HG03108 (cell line): ENCODE measurements at regions not wholly inside any gene's neighbourhood (a gene's known extent, or its start where the extent isn't known, plus 50 kb on each side); places are given as distances from the start of the nearest gene placed in this dataset.
"Not testable (repeated sequence)": the region's sequence is repeated elsewhere in the genome, so short reads cannot be mapped to it uniquely, and the experiment has no call there.

Experiments
- ATAC-seq: cut with Tn5 transposase; IDR thresholded peaks from one replicate; pipeline ENCODE4 v1.9.1; 2021; ENCODE audit warnings: moderate library complexity; ENCODE audit not compliant: unreplicated experiment

GRCh38 chr13:46498650-46499049 is 54.3 kb upstream of the LRCH1 start:
- no peak for ATAC-seq

- no peak for ATAC-seq
These were observed 56.9 kb upstream of the LRCH1 start for GRCh38 chr13:46496086-46496485.

GRCh38 chr13:46495651-46496050 is 57.3 kb upstream of the LRCH1 start:
- ATAC-seq: no peak

GRCh38 chr13:46495066-46495465 is 57.9 kb upstream of the LRCH1 start:
- ATAC-seq: no peak

- no peak for ATAC-seq
These were observed 60.0 kb upstream of the LRCH1 start for GRCh38 chr13:46492946-46493345.

- no peak for ATAC-seq
These were observed 61.3 kb upstream of the LRCH1 start for GRCh38 chr13:46491641-46492040.

- ATAC-seq: not testable (repeated sequence)
These were observed 62.3 kb upstream of the LRCH1 start for GRCh38 chr13:46490713-46491112.

GRCh38 chr13:46490129-46490528 is 62.8 kb upstream of the LRCH1 start:
- no peak for ATAC-seq

- no peak for ATAC-seq
These were observed 63.4 kb upstream of the LRCH1 start for GRCh38 chr13:46489586-46490023.

- ATAC-seq: peak; percentile 43
These were observed 65.2 kb upstream of the LRCH1 start for GRCh38 chr13:46487748-46488147.

- no peak for ATAC-seq
These were observed 66.7 kb upstream of the LRCH1 start for GRCh38 chr13:46486270-46486669.

- ATAC-seq: no peak
These were observed 68.4 kb upstream of the LRCH1 start for GRCh38 chr13:46484561-46484960.

- ATAC-seq: no peak
These were observed 71.8 kb upstream of the LRCH1 start for GRCh38 chr13:46481166-46481565.

GRCh38 chr13:46480131-46480530 is 72.8 kb upstream of the LRCH1 start:
- no peak for ATAC-seq

GRCh38 chr13:46479691-46480090 is 73.3 kb upstream of the LRCH1 start:
- no peak for ATAC-seq

GRCh38 chr13:46479283-46479682 is 73.7 kb upstream of the LRCH1 start:
- no peak for ATAC-seq

- no peak for ATAC-seq
These were observed 74.3 kb upstream of the LRCH1 start for GRCh38 chr13:46478651-46479050.

- no peak for ATAC-seq
These were observed 76.8 kb upstream of the LRCH1 start for GRCh38 chr13:46476174-46476573.

- ATAC-seq: no peak
These were observed 77.4 kb upstream of the LRCH1 start for GRCh38 chr13:46475541-46475991.

GRCh38 chr13:46473806-46474205 is 79.2 kb upstream of the LRCH1 start:
- no peak for ATAC-seq

- ATAC-seq: no peak
These were observed 80.6 kb upstream of the LRCH1 start for GRCh38 chr13:46472384-46472783.

GRCh38 chr13:46469699-46470098 is 82.6 kb upstream of the RUBCNL start:
- ATAC-seq: not testable (repeated sequence)

GRCh38 chr13:46468570-46469463 is 81.8 kb upstream of the RUBCNL start:
- ATAC-seq: no peak
